Small intestine (tissue), 7 donors: ENCODE measurements at regions not wholly inside any gene's neighbourhood (a gene's known extent, or its start where the extent isn't known, plus 50 kb on each side); places are given as distances from the start of the nearest gene placed in this dataset.

Experiments
- DNase-seq, 2 donors: peaks; one replicate each; pipeline versions ENCODE4 v3.0.0 to v3.0.0-alpha.2; 2013
- FAIRE-seq: peaks from 2 replicates; lab custom pipeline; 2012; peaks lifted over from hg19 to GRCh38; lab: Jason Lieb, UNC
- H3K27ac ChIP-seq, 3 donors: one replicate each; pipeline ENCODE4 v1.5.1; 2013; ENCODE audit warnings: low read length in 2 of 3, mild to moderate bottlenecking in 2 of 3, control low read depth in 1 of 3, inconsistent platforms in 1 of 3, low read depth in 1 of 3, moderate library complexity in 1 of 3
- H3K27me3 ChIP-seq, 3 donors: one replicate each; pipeline ENCODE4 v1.6.1; 2013; ENCODE audit warnings: low read length in 3 of 3, inconsistent platforms in 1 of 3; ENCODE audit not compliant: control insufficient read depth in 3 of 3, insufficient read depth in 3 of 3
- H3K36me3 ChIP-seq, 3 donors: one replicate each; pipeline ENCODE4 v1.6.1; 2013; ENCODE audit warnings: low read length in 3 of 3, inconsistent platforms in 1 of 3, low read depth in 1 of 3, mild to moderate bottlenecking in 1 of 3, moderate library complexity in 1 of 3; ENCODE audit not compliant: control insufficient read depth in 3 of 3, insufficient read depth in 2 of 3
- H3K4me1 ChIP-seq, 3 donors: one replicate each; pipeline ENCODE4 v1.6.1; 2013; ENCODE audit warnings: low read length in 2 of 3, inconsistent platforms in 1 of 3, low read depth in 1 of 3, mild to moderate bottlenecking in 1 of 3, moderate library complexity in 1 of 3; ENCODE audit not compliant: control insufficient read depth in 3 of 3, insufficient read depth in 2 of 3
- H3K4me3 ChIP-seq, 3 donors: one replicate each; pipeline ENCODE4 v1.5.1; 2013; ENCODE audit warnings: low read length in 3 of 3, control low read depth in 1 of 3, inconsistent platforms in 1 of 3, low read depth in 1 of 3, mild to moderate bottlenecking in 1 of 3, moderate library complexity in 1 of 3
- H3K9me3 ChIP-seq, 2 donors: one replicate each; pipeline ENCODE4 v1.6.1; 2013; ENCODE audit warnings: low read depth in 1 of 2, low read length in 1 of 2; ENCODE audit not compliant: control insufficient read depth in 2 of 2, insufficient read depth in 1 of 2
- WGBS, 3 donors: extraction: QIAGEN DNeasy Blood & Tissue Kit; methylation state at CpG; one replicate each; pipeline ENCODE4 v1.1.7; 2013; 5-methylcytosine and 5-hydroxymethylcytosine counted together
- donor health status: healthy with polysubstance abuse.
- donor health status: control.
- donor health status: control.
- donor health status: Bipolar disorder and iron deficiency.
- donor health status: healthy.

- no peak overlapping the region for H3K27ac ChIP-seq
- no peak overlapping the region for H3K4me3 ChIP-seq
- peaks cover 0 to 12% (median 0%) of the 10 kb centered on the region in 3 donors for H3K4me1 ChIP-seq
- H3K9me3 ChIP-seq = no peaks in the 10 kb centered on the region
- no peak for DNase-seq
- no peak for FAIRE-seq
- no peaks in the 10 kb centered on the region for H3K27me3 ChIP-seq
- H3K36me3 ChIP-seq = no peaks in the 10 kb centered on the region
Measured at GRCh38 chr2:53183581-53183980, 584.0 kb upstream of the CHAC2 start.

- peak overlapping the region in 1 of 3 donors; percentile 5 for H3K27ac ChIP-seq
- DNase-seq (peak in 1 of 2 donors; percentile 60), FAIRE-seq (no peak)
Measured at GRCh38 chr2:53182601-53183000, 585.0 kb upstream of the CHAC2 start.

GRCh38 chr2:53181759-53182158 lies 585.8 kb upstream of the CHAC2 start:
- whole genome bisulfite sequencing, 3 donors = 70 to 74% (median 72%) methylated on average over 2 of the region's 2 CpGs
- FAIRE-seq (no peak), DNase-seq (peak in 1 of 2 donors; percentile 18)
- Histone ChIP-seq H3K4me1 (peaks cover 0 to 12% (median 0%) of the 10 kb centered on the region in 3 donors), H3K36me3 (no peaks in the 10 kb centered on the region), H3K27me3 (no peaks in the 10 kb centered on the region), H3K4me3 (no peak overlapping the region), H3K9me3 (no peaks in the 10 kb centered on the region), H3K27ac (no peak overlapping the region)

More at GRCh38 chr2:53182601-53183000, 585.0 kb upstream of the CHAC2 start:
- H3K9me3 ChIP-seq = no peaks in the 10 kb centered on the region
- no peaks in the 10 kb centered on the region for H3K27me3 ChIP-seq
- WGBS, 3 donors = 36 to 51% (median 39%) methylated on average over 5 of the region's 5 CpGs
- no peaks in the 10 kb centered on the region for H3K36me3 ChIP-seq
- no peak overlapping the region for H3K4me3 ChIP-seq
- peaks cover 0 to 12% (median 0%) of the 10 kb centered on the region in 3 donors for H3K4me1 ChIP-seq

GRCh38 chr2:53177327-53177726 lies 590.3 kb upstream of the CHAC2 start:
- Histone ChIP-seq H3K27ac (no peak overlapping the region), H3K9me3 (no peaks in the 10 kb centered on the region), H3K27me3 (no peaks in the 10 kb centered on the region), H3K36me3 (no peaks in the 10 kb centered on the region), H3K4me1 (peaks cover 0 to 5% (median 0%) of the 10 kb centered on the region in 3 donors), H3K4me3 (no peak overlapping the region)
- 26 to 76% (median 64%) methylated on average over 1 of the region's 1 CpG for WGBS, 3 donors
- no peak for FAIRE-seq
- DNase-seq = no peak

- Histone ChIP-seq H3K27me3 (no peaks in the 10 kb centered on the region), H3K4me3 (no peak overlapping the region), H3K36me3 (no peaks in the 10 kb centered on the region), H3K9me3 (no peaks in the 10 kb centered on the region), H3K27ac (no peak overlapping the region), H3K4me1 (no peaks in the 10 kb centered on the region)
- no peak for FAIRE-seq
- no peak for DNase-seq
- 20 to 75% (median 64%) methylated on average over 1 of the region's 1 CpG for WGBS, 3 donors
Measured at GRCh38 chr2:53174539-53174938, 593.1 kb upstream of the CHAC2 start.

- H3K4me1 ChIP-seq = no peaks in the 10 kb centered on the region
- no peaks in the 10 kb centered on the region for H3K9me3 ChIP-seq
- no peak overlapping the region for H3K4me3 ChIP-seq
- no peaks in the 10 kb centered on the region for H3K36me3 ChIP-seq
- WGBS, 3 donors = 69 to 79% (median 78%) methylated on average over 7 of the region's 7 CpGs
- no peak for DNase-seq
- H3K27me3 ChIP-seq = no peaks in the 10 kb centered on the region
- no peak for FAIRE-seq
- H3K27ac ChIP-seq = no peak overlapping the region
Measured at GRCh38 chr2:53173698-53174455, 593.7 kb upstream of the CHAC2 start.

GRCh38 chr2:53173091-53173490 lies 594.5 kb upstream of the CHAC2 start:
- no peaks in the 10 kb centered on the region for H3K4me1 ChIP-seq
- H3K27ac ChIP-seq = no peak overlapping the region
- DNase-seq (no peak), FAIRE-seq (no peak)
- H3K27me3 ChIP-seq = no peaks in the 10 kb centered on the region
- no peaks in the 10 kb centered on the region for H3K36me3 ChIP-seq
- H3K4me3 ChIP-seq = no peak overlapping the region
- no peaks in the 10 kb centered on the region for H3K9me3 ChIP-seq
- 65 to 74% (median 74%) methylated on average over 1 of the region's 1 CpG for WGBS, 3 donors

GRCh38 chr2:53170466-53170865 lies 597.1 kb upstream of the CHAC2 start:
- DNase-seq (no peak), FAIRE-seq (no peak)
- H3K9me3 ChIP-seq = no peaks in the 10 kb centered on the region
- no peaks in the 10 kb centered on the region for H3K4me1 ChIP-seq
- no peak overlapping the region for H3K27ac ChIP-seq
- no peak overlapping the region for H3K4me3 ChIP-seq
- WGBS, 3 donors = 47 to 64% (median 60%) methylated on average over 2 of the region's 2 CpGs
- no peaks in the 10 kb centered on the region for H3K27me3 ChIP-seq
- H3K36me3 ChIP-seq = no peaks in the 10 kb centered on the region

GRCh38 chr2:53167227-53167626 lies 600.4 kb upstream of the CHAC2 start:
- Histone ChIP-seq H3K4me1 (no peaks in the 10 kb centered on the region), H3K4me3 (no peak overlapping the region), H3K27ac (no peak overlapping the region), H3K27me3 (no peaks in the 10 kb centered on the region), H3K36me3 (no peaks in the 10 kb centered on the region), H3K9me3 (no peaks in the 10 kb centered on the region)
- 75 to 84% (median 75%) methylated on average over 4 of the region's 4 CpGs for WGBS, 3 donors
- FAIRE-seq = no peak
- no peak for DNase-seq
